GM18511 (cell line): ENCODE measurements at regions not wholly inside any gene's neighbourhood (a gene's known extent, or its start where the extent isn't known, plus 50 kb on each side); places are given as distances from the start of the nearest gene placed in this dataset.
A peak's percentile ranks its signal among the peaks of the same experiment; 100 is the strongest.

Experiments used
- ATAC-seq: cut with Tn5 transposase; IDR thresholded peaks from one replicate; pipeline ENCODE4 v1.9.1; 2021; ENCODE audit warnings: mild to moderate bottlenecking, moderate library complexity; ENCODE audit not compliant: unreplicated experiment

DNA sequence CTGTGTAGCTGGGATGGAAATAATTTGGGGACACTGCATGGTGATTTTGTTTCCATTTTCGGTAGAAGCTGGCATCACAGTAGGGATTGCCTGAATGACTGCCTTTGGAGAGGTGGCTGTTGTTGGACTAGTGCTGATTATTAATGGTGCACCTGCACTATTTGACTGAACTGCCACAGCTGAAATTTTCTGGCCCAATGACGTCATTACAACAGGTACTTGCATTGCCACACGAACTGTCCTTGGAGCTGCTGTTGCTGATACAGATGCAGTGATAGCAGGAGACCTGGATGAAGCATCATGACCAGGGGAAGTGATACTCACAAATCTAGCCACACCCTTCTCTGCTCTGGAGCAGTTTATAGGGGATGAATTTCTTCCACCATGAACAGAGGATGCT lies 95.6 kb upstream of the FOXC1 start:
- no peak for ATAC-seq

DNA sequence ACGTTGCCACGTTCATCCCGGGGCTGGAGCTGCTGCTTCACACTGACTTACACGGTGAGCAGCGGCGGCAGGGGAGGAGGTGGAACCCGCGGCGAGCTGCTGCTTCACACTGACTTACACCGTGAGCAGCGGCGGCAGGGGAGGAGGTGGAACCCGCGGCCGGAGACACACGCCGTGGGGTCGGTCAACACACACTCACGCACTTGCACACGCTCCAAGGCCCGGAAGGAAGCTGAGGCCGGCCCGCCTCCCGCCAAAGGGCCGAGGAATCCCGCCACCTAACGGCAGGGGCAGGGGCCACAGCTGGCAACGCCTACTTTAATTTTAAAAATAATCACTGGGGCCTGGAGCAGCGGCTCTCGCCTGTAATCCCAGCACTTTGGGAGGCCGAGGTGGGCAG lies 94.4 kb upstream of the FOXC1 start:
- ATAC-seq: no peak

DNA sequence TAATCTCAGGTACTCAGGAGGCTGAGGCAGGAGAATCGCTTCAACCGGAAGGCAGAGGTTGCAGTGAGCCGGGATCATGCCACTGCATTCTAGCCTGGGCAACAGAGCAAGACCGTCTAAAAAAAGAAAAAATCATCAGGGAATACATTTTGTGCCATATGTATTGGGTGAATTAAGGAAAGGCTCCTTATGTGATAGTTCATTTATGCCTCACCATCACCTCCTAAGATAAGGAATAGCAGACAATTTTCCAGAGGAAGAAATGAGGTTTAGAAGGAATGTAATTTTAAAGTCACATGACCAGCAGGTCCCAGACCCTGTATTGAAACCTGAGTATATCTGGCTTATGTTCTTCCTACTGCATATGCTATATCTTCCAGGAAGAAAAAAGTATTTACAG lies 93.9 kb upstream of the FOXC1 start:
- no peak for ATAC-seq

DNA sequence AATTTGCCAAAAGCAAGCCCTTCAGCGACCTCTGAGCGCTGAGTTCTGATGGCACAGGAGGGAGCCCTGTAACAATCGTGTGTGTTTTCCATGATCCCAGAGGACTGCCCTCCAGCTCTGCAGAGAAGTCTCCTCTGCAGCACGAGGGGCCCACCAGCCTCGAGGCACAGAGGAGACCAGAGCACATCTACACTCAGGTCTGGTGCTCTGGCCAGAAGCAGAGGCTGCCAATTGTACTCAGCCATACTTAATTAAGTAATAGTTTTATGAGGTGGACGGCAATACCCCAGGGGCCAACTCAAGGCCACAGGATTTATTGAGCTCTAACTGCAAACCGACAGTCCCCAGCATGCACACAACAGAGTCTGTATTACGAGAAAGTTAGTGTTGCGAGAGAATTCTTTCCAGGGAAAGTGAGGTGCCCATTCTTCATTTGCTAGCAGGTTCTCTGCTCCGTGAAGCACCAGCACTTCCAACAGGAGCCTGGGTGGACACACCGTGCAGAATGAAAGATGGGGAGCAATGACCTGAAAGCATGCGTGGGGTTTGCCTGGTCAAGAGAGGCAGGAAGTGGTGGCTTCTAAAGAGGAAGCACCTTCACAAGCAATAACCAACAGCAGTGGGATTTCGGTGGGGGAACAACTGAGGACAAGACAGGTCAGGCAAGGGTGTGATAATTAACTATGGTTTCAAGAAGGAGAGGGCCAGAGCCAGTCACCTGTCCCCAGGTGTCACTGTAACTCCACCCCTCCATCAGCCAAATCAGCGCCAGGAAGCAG lies 92.8 kb upstream of the FOXC1 start:
- no peak for ATAC-seq

DNA sequence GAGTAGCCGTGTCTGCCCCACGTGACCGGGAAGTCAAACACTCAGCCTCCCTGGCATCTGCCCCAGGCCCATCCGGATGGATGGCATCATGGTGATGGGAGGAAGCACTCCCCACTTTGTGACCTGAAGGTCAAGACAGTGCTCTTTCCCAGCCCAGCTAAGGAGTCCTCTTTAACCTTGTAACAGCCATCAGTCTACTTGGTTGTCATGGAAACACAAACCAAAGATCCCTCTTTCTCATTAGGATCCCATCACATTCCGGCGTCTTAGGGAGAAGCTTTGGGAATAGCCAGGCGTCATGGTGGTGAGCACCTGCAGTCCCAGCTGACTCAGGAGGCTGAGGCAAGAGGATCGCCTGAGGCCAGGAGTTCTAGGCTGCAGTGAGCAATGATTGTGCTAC lies 90.9 kb upstream of the FOXC1 start:
- no peak for ATAC-seq

DNA sequence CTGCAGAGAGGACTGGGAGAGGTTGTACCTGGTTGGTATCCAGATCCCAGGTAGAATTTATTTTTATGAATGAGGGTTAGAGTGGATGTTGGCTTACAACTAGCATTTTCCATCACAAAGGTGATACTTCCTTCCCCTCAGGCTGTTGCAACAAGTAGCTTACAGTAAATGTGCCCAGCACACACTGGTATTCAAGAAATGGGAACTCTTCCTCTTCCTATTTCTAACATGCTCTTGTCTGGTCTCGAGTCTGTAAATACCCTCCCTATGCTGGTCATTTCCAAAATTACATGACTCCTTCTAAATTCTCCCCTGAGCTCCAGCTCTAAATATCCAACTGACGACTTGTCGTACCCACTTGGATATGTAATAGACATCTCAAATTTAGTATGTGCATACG lies 90.1 kb upstream of the FOXC1 start:
- ATAC-seq: no peak

DNA sequence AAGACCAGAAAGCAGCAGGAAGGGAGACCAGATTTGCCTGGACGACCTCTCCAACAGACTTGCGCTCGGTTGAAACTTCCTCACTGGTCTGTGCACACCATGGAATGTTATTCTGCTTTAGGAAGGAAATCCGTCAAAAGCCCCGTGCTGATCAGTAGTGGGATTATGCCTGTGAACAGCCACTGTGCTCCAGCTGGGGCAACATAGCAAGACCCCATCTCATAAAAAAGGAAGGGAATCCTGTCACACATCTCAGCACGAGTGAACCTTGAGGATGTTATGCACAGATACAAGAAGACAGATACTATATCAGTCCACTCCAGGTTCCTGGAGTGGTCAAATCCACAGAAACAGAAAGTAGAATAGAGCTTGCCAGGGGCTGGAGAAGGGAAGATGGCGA lies 86.9 kb upstream of the FOXC1 start:
- ATAC-seq: no peak

DNA sequence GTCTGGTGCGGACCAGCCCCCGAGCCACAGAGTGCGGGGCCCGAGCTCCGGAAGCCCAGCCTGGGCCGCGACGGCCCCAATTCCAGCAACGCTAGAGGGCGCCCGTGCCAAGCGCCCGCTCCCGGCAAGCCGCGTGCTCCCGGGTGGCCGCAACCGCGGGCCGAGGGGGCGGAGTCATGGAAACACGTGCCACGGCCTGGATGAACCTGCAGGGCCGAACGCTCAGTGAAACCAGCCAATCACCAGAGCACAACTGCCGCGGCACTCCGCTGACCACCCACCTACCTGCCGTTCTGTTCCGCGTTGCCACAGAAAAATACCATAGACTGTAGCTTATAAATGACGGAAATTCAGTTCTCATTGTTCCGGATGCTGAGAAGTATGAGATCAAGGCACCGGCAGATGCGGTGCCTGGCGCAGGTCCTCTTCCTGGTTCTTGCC lies 85.7 kb upstream of the FOXC1 start:
- ATAC-seq: no peak

DNA sequence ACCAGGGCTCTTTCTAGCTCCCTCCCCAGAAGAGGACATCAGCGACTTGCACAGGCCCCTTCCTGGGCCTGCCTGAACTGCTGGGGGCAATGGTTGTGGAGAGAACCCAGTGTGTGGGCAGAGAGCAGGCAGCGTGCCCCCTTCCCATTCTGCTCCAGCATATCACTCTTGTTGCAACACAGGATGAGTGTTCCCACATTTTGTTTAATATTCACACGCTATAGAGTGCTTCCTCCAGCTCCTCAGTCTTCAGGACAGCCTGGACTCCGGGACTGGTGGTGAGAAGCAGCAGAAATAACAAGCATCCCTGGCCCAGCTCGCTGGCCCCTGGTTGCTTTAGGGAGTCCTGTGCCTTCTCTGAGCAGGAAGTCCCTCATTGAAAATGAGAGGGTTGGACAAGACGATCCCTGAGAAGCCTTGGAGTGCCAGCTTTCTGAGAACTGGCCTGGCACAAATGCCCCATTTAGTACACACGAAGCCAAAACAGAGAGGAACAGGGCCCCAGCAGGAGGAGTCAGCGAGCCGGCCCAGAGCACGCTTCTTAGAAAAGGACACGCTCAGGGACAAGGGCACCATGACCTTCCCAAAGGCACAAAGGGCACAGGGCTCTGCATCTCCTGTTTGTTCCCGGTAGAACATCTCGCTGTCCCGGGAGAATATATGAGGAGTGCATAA lies 84.2 kb upstream of the FOXC1 start:
- ATAC-seq: no peak

DNA sequence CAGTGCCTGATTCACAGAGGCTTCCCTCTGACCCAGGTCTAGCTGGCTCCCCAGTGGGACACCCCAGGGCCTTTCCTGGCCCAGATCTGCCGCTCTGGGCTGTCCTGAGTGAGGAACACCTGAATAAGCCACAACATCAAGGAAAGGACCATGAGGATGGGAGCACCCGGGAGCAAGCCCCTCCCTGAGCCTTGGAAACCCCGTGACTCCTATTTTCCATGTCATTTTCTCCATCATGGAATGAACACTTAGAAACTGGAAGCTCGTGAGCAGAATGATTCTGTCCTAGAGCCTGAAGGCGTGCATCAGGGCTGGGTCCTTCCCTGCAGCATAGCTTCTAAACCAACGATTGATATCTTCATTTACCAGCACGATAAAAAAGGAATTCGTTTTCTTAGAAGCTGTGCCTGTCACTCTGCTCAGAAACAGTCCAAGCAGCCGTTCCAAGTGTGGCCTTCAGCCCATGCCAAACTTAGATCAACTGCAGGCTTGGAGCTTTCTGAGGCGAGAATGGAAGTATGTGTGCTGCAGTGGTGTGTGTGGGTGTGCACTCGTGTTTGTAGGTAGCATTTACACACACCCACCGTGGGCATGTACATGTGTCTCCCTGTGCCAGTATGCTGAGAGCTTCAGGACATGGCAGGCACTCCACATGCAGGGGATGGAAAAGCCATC lies 83.2 kb upstream of the FOXC1 start:
- ATAC-seq: peak; percentile 20

DNA sequence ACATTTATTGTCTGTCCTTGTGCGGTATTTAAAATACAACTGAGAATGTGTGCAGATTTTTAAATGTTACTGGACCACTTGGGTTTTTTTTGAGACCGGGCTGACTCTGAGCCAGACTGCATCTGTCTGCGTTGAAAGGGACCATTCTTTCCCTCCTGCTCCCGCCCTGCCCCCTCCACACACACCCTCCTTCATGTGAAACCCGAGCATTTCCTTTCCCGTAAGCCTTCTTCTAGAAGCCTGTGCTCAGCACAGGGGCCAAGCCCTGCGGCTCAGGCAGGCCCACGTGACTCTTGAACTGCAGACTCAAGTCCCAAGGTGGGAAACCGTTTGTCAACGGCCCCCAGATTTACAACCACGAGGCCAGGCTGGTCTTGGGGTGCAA lies 82.7 kb upstream of the FOXC1 start:
- peak; percentile 63 for ATAC-seq

DNA sequence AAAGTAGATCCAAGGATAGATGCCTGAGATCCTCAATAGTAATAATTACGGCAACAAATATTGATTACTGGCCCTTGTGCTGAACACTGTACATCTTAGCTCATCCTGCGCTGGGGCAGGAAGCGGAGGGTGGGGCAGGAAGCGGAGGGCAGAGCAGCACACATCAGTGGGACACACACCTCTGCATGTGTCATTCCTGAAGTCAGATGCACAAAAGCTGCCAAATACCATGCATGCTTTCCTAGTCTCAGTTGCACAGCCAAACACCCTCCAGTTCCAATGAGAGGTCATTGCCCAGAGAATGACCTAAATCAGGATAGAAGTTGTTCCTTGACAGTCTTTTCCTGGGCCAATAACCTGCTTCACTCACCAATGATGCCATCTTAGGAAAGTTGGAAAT lies 74.4 kb upstream of the FOXC1 start:
- ATAC-seq: no peak

DNA sequence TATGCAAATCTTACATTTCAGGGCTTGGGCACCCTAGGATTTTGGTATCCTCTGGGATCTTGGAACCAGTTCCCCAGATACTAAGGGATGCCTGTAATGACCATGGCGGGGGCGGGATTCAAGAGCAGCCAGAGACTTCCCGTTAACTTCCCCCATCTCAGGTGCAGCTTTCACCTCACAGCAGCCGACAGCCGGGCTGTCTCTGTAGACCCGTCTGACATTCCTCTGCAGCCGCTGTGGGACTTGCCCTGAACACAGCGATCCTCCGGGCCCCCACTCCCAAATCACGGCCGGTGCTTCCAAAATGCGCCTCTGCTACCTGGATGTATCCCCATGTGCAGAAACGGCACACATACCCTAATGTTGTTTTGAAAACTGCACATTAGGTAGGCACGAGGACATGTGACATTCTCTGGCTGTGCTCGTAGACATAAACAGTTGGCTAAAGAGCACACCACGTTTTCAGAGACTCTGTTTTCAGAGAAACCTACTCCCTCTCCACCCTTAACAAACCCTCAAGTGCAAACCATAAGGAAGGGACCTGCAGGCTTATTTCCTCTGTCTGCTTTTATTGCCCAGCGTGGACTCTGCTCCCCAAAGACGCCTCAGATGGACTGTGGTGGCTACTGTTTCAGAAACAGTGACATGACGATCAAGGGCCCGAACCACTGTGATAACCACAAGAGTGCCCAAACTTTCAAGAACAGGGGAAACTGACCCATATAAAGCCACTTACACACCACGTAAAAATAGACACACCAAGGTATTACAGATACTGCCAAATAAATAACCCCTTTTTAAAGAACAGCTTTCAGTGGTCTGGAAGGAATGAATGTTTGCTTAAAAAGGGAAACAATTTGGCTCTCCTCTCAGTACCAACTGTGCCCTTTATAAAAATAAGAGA lies 72.9 kb upstream of the FOXC1 start:
- ATAC-seq: no peak

DNA sequence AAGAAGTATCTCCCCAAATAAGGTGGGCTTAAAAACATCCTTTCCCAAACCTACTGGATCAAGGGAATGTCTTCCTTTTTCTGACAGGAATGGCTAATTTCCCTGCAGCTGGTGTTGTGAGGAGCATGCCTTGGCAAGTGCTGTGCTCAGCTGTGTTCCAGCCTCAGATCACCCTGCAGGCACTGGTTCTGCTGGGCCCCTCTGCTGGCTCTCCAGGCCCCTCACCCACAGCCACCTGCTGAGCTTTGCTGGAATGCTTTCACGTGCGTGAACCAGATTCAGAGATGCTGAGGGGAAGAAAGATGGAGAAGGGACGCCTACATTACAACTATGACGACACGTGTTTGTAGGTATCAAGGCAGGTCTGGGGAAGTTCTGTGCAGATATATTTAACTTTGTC lies 71.3 kb upstream of the FOXC1 start:
- no peak for ATAC-seq

DNA sequence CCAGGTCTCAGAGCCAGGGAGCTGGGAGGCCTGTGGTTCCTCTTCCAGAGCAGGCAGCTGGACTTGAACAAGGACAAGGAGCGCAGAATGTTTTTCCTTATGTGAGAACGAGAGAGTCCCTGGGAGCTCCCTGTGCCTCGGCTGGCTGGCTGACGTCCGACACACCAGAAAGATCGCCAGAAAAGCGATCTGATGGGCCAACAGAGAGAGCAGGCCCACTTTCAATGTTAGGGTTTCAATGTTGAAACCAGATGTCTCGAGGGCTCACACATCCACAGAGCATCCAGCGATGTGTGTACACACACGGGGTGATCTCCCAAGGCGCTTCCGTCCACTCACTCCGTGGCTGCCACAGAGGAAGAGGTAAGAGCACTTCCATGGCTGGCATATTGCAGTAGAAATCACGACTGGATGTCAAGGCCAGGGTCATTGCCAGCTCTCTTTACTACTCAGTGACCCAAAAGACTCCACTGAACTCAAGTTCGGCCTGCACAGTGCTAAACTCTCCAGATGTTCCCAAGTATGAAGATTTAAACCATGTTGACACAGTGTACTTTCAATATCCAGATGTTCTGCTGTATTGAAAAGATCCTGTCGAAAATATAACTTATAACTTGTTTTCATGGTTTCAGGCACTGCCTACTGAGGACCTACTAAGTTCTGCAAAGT lies 70.8 kb upstream of the FOXC1 start:
- no peak for ATAC-seq

DNA sequence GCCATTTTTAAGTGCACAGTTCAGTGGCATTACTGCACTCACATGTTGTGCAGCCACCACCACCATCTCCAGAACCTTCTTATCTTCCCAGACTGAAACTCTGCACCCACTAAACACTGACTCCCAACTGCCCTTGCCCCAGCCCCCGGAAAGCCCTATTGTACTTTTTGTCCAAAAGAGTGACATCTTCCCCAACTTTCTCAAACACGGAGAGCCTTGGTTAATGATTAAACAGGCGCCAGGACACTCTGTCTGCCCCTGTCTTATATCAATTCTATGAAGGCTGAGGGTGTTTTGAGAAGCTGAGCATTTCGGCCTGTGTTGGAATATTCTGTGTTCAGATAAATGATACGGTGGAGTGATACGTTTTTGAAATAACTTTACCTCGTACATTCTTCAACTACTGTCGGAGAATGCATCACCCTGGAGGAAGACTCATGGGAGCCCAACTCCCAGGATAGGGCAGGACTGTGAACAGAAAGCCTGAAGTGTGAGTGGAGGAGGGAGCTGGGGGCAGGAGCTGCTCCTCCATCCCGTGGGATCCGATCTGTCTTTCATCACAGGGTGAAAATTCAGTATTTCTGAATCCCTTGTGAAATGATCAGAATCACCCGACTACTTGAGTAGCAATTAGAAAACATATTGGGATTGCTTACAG lies 68.7 kb upstream of the FOXC1 start:
- no peak for ATAC-seq

DNA sequence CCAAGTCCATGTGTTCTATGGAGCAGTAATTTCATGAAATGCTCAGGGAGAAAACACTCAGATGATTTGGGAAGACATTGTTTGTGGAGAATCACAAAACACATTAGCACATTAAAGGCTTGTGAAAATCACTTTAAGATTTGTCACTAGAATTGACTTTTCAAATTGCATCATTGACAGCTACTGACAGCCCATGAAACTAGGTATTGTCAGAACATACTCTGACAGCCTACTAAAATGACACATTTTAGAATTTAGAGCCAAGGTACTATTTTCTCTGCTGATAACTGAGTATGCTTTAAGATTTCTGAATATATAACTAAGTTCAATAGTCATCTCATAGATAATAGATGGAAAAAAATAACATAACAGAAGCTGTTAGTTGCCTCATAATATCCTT lies 67.4 kb upstream of the FOXC1 start:
- no peak for ATAC-seq

DNA sequence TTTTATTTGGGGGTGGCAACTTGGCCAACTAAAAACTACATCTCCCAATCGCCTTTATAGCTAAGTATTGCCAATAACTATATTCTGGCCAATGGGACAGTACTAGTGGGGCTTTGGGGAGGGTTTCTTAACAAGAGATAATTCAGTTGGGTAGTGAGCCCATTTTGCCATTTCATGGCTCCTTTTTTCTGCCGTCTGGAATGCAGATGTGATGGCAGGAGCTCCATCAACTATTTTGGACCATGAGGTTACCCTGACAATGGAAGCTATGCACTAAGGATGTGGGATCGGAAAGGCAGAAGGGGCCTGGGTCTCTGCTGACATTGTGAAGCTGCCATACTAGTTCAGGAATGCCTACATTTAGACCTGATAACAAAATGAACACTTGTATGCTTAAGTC lies 67.0 kb upstream of the FOXC1 start:
- no peak for ATAC-seq

DNA sequence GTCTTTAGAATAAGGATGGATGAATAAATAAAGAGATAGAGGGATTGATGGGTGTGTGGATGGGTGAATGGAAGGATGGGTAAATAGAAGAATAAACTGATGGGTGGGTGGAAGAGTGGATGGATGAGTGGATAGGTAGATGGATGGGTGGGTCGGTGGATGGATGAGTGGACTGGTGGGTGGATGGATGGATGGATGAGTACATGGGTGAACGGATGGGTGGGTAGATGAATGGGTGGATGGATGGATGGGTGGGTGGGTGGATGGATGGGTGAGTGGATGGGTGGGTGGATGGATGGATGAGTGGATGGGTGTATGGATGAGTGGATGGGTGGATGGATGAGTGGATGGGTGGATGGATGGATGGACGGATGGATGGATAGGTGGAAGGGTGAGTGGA lies 65.7 kb upstream of the FOXC1 start:
- ATAC-seq: no peak

DNA sequence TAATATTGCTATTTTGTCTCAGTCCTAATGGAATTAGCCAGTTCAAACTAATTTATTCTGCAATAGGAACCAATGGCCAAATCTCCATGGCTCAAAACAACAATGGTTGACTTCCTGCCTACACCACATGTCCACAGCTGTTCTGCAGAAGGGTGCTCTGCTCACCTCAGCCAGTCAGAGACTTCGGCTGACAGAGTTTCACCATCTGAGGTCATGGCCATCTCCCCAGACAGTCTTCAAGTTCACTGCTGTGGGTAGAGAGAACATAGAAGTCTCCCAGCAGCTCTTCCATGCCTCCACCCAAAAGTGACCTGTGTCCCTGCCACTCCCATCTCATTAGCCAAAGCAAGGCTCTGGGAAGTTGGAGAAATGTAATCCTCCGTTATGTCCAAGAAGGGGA lies 65.1 kb upstream of the FOXC1 start:
- ATAC-seq: no peak
